ENCODE measurements at regions not wholly inside any gene's neighbourhood (a gene's known extent, or its start where the extent isn't known, plus 50 kb on each side); places are given as distances from the start of the nearest gene placed in this dataset.

DNA sequence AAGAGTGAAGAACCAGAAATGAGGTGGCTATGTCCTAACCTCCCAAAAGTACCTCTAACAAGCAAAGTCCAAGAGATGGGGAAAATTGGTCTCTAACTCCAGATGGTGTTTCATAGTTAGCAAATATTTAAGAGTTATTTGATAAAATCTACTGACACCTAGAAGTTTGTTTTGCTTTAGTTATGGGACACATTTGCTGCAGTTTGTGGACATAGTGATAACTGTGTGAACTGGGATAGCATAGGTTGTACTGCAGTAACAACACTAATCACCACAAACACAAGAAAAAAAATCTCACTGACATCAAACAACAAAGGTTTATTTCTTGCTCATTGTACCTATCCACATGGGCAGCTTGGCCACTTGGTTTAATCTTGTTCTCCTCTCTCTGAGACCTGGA lies 965.0 kb upstream of the SPRY2 start:
- CTCF ChIA-PET = no interaction called here
- POLR2A ChIA-PET = no interaction called here

DNA sequence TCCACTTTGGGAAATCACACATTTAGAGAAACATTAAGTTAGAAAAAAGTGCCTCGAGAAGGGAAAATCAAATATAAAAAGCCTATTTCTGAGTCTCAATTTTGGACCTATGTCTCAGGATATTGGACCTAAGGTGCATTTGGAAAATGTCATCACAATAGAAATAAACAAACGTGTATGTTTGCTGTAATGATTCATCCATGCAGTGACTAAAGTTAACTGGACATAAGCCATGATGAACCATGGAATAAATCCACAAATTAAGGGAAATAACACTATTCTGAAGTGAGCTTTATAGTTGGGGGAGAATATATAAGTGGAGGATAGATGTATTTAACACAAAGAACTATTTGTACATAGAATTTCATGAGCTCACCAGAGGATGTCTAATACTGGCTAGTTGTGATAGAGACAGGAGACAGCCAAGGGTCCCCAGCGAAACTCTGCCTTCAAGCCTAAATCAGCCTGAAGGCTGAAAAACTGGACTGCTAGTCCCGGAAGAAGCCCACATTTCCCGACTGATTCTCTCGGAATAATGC lies 963.3 kb upstream of the SPRY2 start:
- Histone ChIP-seq H3K4me1 (ENCODE audit: control insufficient read depth in 1 of 2, extremely low read depth in 1 of 2, insufficient read depth in 2 of 2, low read length in 2 of 2) (no peaks in the 10 kb centered on the region), H3K36me3 (ENCODE audit: control insufficient read depth in 2 of 2, extremely low read depth in 1 of 2, insufficient read depth in 1 of 2, low read length in 1 of 2) (no peaks in the 10 kb centered on the region), H3K27me3 (replicated peaks in 1 of 2; ENCODE audit: control insufficient read depth in 2 of 2, extremely low read depth in 1 of 2, insufficient read depth in 2 of 2, low read length in 1 of 2) (no peaks in the 10 kb centered on the region), H3K27ac (ENCODE audit: low read length) (no peak overlapping the region), H3K9me3 (no peaks in the 10 kb centered on the region), H3K4me3 (ENCODE audit: control insufficient read depth in 1 of 2, extremely low read depth in 1 of 2, low read length in 1 of 2) (no peak overlapping the region)
- no peak for ATAC-seq (replicated peaks in 1 of 4)
- no peak overlapping the region for H3K4me3 Mint-ChIP-seq
- H3K4me1 Mint-ChIP-seq = no peaks in the 10 kb centered on the region
- WGBS (ENCODE audit: insufficient coverage) = 100% methylated on average over 3 of the region's 6 CpGs
- POLR2A ChIA-PET = no interaction called here
- no peak for DNase-seq
- CTCF ChIA-PET = no interaction called here
- H3K27ac Mint-ChIP-seq = no peak overlapping the region
- no peaks in the 10 kb centered on the region for H3K36me3 Mint-ChIP-seq
- peaks cover 2 to 9% (median 5%) of the 10 kb centered on the region in 3 donors for H3K9me3 Mint-ChIP-seq
- no peaks in the 10 kb centered on the region for H3K27me3 Mint-ChIP-seq

More for the DNA sequence above, 965.0 kb upstream of the SPRY2 start:
- no peak overlapping the region for H3K27ac ChIP-seq (ENCODE audit: low read length)
- H3K4me3 ChIP-seq (ENCODE audit: control insufficient read depth in 1 of 2, extremely low read depth in 1 of 2, low read length in 1 of 2) = no peak overlapping the region
- H3K27me3 ChIP-seq (replicated peaks in 1 of 2; ENCODE audit: control insufficient read depth in 2 of 2, extremely low read depth in 1 of 2, insufficient read depth in 2 of 2, low read length in 1 of 2) = no peaks in the 10 kb centered on the region
- H3K4me1 Mint-ChIP-seq = no peaks in the 10 kb centered on the region
- H3K9me3 ChIP-seq = no peaks in the 10 kb centered on the region
- DNase-seq = no peak
- no peaks in the 10 kb centered on the region for H3K36me3 Mint-ChIP-seq
- no peak for ATAC-seq (replicated peaks in 1 of 4)
- no peaks in the 10 kb centered on the region for H3K4me1 ChIP-seq (ENCODE audit: control insufficient read depth in 1 of 2, extremely low read depth in 1 of 2, insufficient read depth in 2 of 2, low read length in 2 of 2)
- no peak overlapping the region for H3K27ac Mint-ChIP-seq
- peaks cover 2 to 10% (median 5%) of the 10 kb centered on the region in 3 donors for H3K9me3 Mint-ChIP-seq
- no peaks in the 10 kb centered on the region for H3K27me3 Mint-ChIP-seq
- no peak overlapping the region for H3K4me3 Mint-ChIP-seq
- no peaks in the 10 kb centered on the region for H3K36me3 ChIP-seq (ENCODE audit: control insufficient read depth in 2 of 2, extremely low read depth in 1 of 2, insufficient read depth in 1 of 2, low read length in 1 of 2)

GRCh38 chr13:81302677-81303076 lies 961.8 kb upstream of the SPRY2 start:
- ATAC-seq (replicated peaks in 1 of 4) (no peak), DNase-seq (no peak)
- H3K27ac ChIP-seq (ENCODE audit: low read length) = no peak overlapping the region
- Mint-ChIP-seq H3K27me3 (no peaks in the 10 kb centered on the region), H3K27ac (no peak overlapping the region), H3K4me3 (no peak overlapping the region), H3K9me3 (peaks cover 4 to 9% (median 5%) of the 10 kb centered on the region in 3 donors), H3K4me1 (no peaks in the 10 kb centered on the region), H3K36me3 (no peaks in the 10 kb centered on the region)
- ChIA-PET CTCF (no interaction called here), POLR2A (no interaction called here)
- no peaks in the 10 kb centered on the region for H3K9me3 ChIP-seq
- no peaks in the 10 kb centered on the region for H3K27me3 ChIP-seq (replicated peaks in 1 of 2; ENCODE audit: control insufficient read depth in 2 of 2, extremely low read depth in 1 of 2, insufficient read depth in 2 of 2, low read length in 1 of 2)
- H3K4me3 ChIP-seq (ENCODE audit: control insufficient read depth in 1 of 2, extremely low read depth in 1 of 2, low read length in 1 of 2) = no peak overlapping the region
- WGBS (ENCODE audit: insufficient coverage) = no CpG with 5 or more reads among the region's 2 CpGs
- H3K4me1 ChIP-seq (ENCODE audit: control insufficient read depth in 1 of 2, extremely low read depth in 1 of 2, insufficient read depth in 2 of 2, low read length in 2 of 2) = no peaks in the 10 kb centered on the region
- H3K36me3 ChIP-seq (ENCODE audit: control insufficient read depth in 2 of 2, extremely low read depth in 1 of 2, insufficient read depth in 1 of 2, low read length in 1 of 2) = no peaks in the 10 kb centered on the region

- H3K36me3 Mint-ChIP-seq = no peaks in the 10 kb centered on the region
- H3K9me3 Mint-ChIP-seq = peaks cover 5 to 9% (median 5%) of the 10 kb centered on the region in 3 donors
- Histone ChIP-seq H3K27ac (ENCODE audit: low read length) (no peak overlapping the region), H3K4me1 (ENCODE audit: control insufficient read depth in 1 of 2, extremely low read depth in 1 of 2, insufficient read depth in 2 of 2, low read length in 2 of 2) (no peaks in the 10 kb centered on the region), H3K4me3 (ENCODE audit: control insufficient read depth in 1 of 2, extremely low read depth in 1 of 2, low read length in 1 of 2) (no peak overlapping the region), H3K27me3 (replicated peaks in 1 of 2; ENCODE audit: control insufficient read depth in 2 of 2, extremely low read depth in 1 of 2, insufficient read depth in 2 of 2, low read length in 1 of 2) (no peaks in the 10 kb centered on the region), H3K36me3 (ENCODE audit: control insufficient read depth in 2 of 2, extremely low read depth in 1 of 2, insufficient read depth in 1 of 2, low read length in 1 of 2) (no peaks in the 10 kb centered on the region), H3K9me3 (no peaks in the 10 kb centered on the region)
- H3K4me1 Mint-ChIP-seq = no peaks in the 10 kb centered on the region
- no peak overlapping the region for H3K27ac Mint-ChIP-seq
- ChIA-PET POLR2A (no interaction called here), CTCF (no interaction called here)
- no peak overlapping the region for H3K4me3 Mint-ChIP-seq
- DNase-seq = no peak
- H3K27me3 Mint-ChIP-seq = no peaks in the 10 kb centered on the region
- no peak for ATAC-seq (replicated peaks in 1 of 4)
Observed at GRCh38 chr13:81302125-81302524, 961.2 kb upstream of the SPRY2 start.

DNA sequence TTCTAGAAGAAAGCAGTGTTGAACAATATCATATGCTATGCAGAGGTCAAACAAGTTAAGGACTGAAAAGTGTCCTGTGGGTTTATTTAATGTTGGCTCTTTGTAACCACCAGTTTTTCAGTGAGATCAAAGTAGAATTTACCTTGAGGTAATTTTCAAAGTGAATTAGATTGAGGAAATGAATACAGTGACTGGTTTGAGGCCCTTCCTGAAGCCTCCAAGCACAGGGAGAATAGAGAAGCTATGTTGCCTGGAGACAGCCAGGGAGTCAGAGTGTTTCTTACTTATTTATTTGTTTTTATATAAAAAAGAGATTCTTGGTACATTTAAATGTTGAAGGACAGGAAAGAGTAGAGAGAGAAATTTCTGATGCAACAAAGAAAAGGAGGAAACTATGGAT lies 954.3 kb upstream of the SPRY2 start:
- no peak overlapping the region for H3K27ac Mint-ChIP-seq
- Histone ChIP-seq H3K27ac (ENCODE audit: low read length) (no peak overlapping the region), H3K9me3 (no peaks in the 10 kb centered on the region), H3K36me3 (ENCODE audit: control insufficient read depth in 2 of 2, extremely low read depth in 1 of 2, insufficient read depth in 1 of 2, low read length in 1 of 2) (no peaks in the 10 kb centered on the region), H3K4me1 (ENCODE audit: control insufficient read depth in 1 of 2, extremely low read depth in 1 of 2, insufficient read depth in 2 of 2, low read length in 2 of 2) (no peaks in the 10 kb centered on the region), H3K27me3 (replicated peaks in 1 of 2; ENCODE audit: control insufficient read depth in 2 of 2, extremely low read depth in 1 of 2, insufficient read depth in 2 of 2, low read length in 1 of 2) (no peaks in the 10 kb centered on the region), H3K4me3 (ENCODE audit: control insufficient read depth in 1 of 2, extremely low read depth in 1 of 2, low read length in 1 of 2) (no peak overlapping the region)
- POLR2A ChIA-PET = no interaction called here
- ATAC-seq (replicated peaks in 1 of 4) (no peak), DNase-seq (no peak)
- H3K27me3 Mint-ChIP-seq = no peaks in the 10 kb centered on the region
- H3K9me3 Mint-ChIP-seq = peaks cover under 1 to 11% (median 7%) of the 10 kb centered on the region in 3 donors
- H3K4me1 Mint-ChIP-seq = no peaks in the 10 kb centered on the region
- CTCF ChIA-PET = no interaction called here
- no peak overlapping the region for H3K4me3 Mint-ChIP-seq
- no peaks in the 10 kb centered on the region for H3K36me3 Mint-ChIP-seq

DNA sequence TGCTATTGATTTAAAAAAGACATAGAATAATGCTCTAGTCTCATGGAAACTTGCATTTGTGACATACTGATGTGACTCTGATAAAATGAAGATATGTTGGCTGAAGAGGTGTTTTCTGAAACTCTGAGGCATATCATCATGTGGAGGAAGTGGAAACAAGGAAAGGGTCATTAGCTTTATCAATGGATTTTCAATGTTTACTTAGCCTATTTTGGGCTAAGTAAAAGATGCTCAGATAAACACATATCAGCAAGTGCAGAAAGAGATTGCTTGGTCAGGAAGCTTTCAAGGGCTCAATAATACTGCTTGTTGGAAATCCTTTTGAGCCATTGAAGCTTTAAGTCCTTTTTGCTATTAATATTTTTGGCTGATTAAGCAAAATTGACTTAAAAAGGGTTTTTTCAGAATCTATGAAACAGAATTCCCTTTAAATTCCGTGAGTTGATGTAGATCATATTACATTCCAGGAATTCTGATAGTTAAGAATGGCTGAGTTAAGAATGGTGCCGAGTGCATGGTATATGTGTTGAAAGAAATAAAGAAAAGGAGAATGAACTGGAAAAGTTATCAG lies 952.8 kb upstream of the SPRY2 start:
- no peaks in the 10 kb centered on the region for H3K4me1 Mint-ChIP-seq
- no peaks in the 10 kb centered on the region for H3K36me3 Mint-ChIP-seq
- no peaks in the 10 kb centered on the region for H3K9me3 ChIP-seq
- no peak overlapping the region for H3K27ac Mint-ChIP-seq
- no peak for ATAC-seq (replicated peaks in 1 of 4)
- H3K27ac ChIP-seq (ENCODE audit: low read length) = no peak overlapping the region
- H3K9me3 Mint-ChIP-seq = peaks cover 7 to 15% (median 12%) of the 10 kb centered on the region in 3 donors
- H3K36me3 ChIP-seq (ENCODE audit: control insufficient read depth in 2 of 2, extremely low read depth in 1 of 2, insufficient read depth in 1 of 2, low read length in 1 of 2) = no peaks in the 10 kb centered on the region
- no peak for DNase-seq
- H3K4me3 ChIP-seq (ENCODE audit: control insufficient read depth in 1 of 2, extremely low read depth in 1 of 2, low read length in 1 of 2) = no peak overlapping the region
- POLR2A ChIA-PET = no interaction called here
- 100% methylated on average over 1 of the region's 2 CpGs for WGBS (ENCODE audit: insufficient coverage)
- no peaks in the 10 kb centered on the region for H3K27me3 Mint-ChIP-seq
- H3K4me1 ChIP-seq (ENCODE audit: control insufficient read depth in 1 of 2, extremely low read depth in 1 of 2, insufficient read depth in 2 of 2, low read length in 2 of 2) = no peaks in the 10 kb centered on the region
- CTCF ChIA-PET = no interaction called here
- no peak overlapping the region for H3K4me3 Mint-ChIP-seq
- H3K27me3 ChIP-seq (replicated peaks in 1 of 2; ENCODE audit: control insufficient read depth in 2 of 2, extremely low read depth in 1 of 2, insufficient read depth in 2 of 2, low read length in 1 of 2) = no peaks in the 10 kb centered on the region

DNA sequence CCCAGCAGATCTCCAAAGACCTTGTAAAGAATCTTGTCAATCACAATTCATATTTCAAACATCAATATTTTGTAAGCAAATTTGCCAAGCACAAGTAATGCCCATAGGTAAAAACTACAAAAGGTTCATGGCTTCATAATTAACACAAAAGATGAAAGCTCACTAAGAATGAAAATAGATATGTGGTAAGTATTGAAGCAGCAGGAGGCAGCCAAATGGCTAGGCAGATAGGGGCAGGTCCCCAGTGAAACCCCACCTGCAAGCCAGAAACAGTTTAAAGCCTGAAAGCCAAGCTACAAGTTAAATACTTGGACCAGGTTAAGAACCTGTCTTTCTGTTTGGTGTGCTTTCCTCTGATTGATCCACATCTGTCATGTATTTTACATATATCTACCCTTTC lies 942.6 kb upstream of the SPRY2 start:
- ATAC-seq (replicated peaks in 1 of 4) = no peak

More for the DNA sequence above, 942.6 kb upstream of the SPRY2 start:
- no peaks in the 10 kb centered on the region for H3K36me3 ChIP-seq (ENCODE audit: control insufficient read depth in 2 of 2, extremely low read depth in 1 of 2, insufficient read depth in 1 of 2, low read length in 1 of 2)
- no peaks in the 10 kb centered on the region for H3K4me1 ChIP-seq (ENCODE audit: control insufficient read depth in 1 of 2, extremely low read depth in 1 of 2, insufficient read depth in 2 of 2, low read length in 2 of 2)
- DNase-seq = no peak
- Mint-ChIP-seq H3K27me3 (no peaks in the 10 kb centered on the region), H3K4me1 (no peaks in the 10 kb centered on the region), H3K27ac (no peak overlapping the region), H3K9me3 (peaks cover 8 to 19% (median 8%) of the 10 kb centered on the region in 3 donors), H3K36me3 (no peaks in the 10 kb centered on the region), H3K4me3 (no peak overlapping the region)
- no peaks in the 10 kb centered on the region for H3K9me3 ChIP-seq
- CTCF ChIA-PET = no interaction called here
- H3K4me3 ChIP-seq (ENCODE audit: control insufficient read depth in 1 of 2, extremely low read depth in 1 of 2, low read length in 1 of 2) = no peak overlapping the region
- POLR2A ChIA-PET = no interaction called here
- no peak overlapping the region for H3K27ac ChIP-seq (ENCODE audit: low read length)
- no peaks in the 10 kb centered on the region for H3K27me3 ChIP-seq (replicated peaks in 1 of 2; ENCODE audit: control insufficient read depth in 2 of 2, extremely low read depth in 1 of 2, insufficient read depth in 2 of 2, low read length in 1 of 2)
